A549 (cell line): ENCODE measurements at regions not wholly inside any gene's neighbourhood (a gene's known extent, or its start where the extent isn't known, plus 50 kb on each side); places are given as distances from the start of the nearest gene placed in this dataset.

ENCODE experiments used
- BHLHE40 ChIP-seq: IDR thresholded peaks from 2 replicates; pipeline ENCODE4 v1.6.1; 2012; ENCODE audit warnings: low read depth, low read length, inconsistent platforms
- CTCF ChIP-seq: fragments of >200 bp; sonication (Bioruptor Twin); formaldehyde crosslinking; IDR thresholded peaks from 3 replicates; pipeline ENCODE4 v1.5.1; 2016
- EHMT2 ChIP-seq: fragments of 200-600 bp; sonication (generic); IDR thresholded peaks from 2 replicates; pipeline ENCODE4 v1.6.1; 2016; ENCODE audit warnings: antibody characterized with exemption, low read depth, mild to moderate bottlenecking, moderate library complexity
- ELK1 ChIP-seq: fragments of 150-350 bp; IDR thresholded peaks from 2 replicates; pipeline ENCODE4 v1.6.1; 2014; ENCODE audit warnings: low read depth, mild to moderate bottlenecking, low read length
- FOSB ChIP-seq: fragments of 250-450 bp; sonication (Bioruptor Pico); IDR thresholded peaks from 2 replicates; pipeline ENCODE4 v1.5.0; 2020; ENCODE audit warnings: mild to moderate bottlenecking, moderate library complexity
- JUN ChIP-seq, 2 experiments: fragments of >200 bp; sonication (Bioruptor Twin); formaldehyde crosslinking; IDR thresholded peaks; 2 replicates in 1 of 2; 3 replicates in 1 of 2; pipeline ENCODE4 v1.6.1; 2016 to 2017
- KDM5A ChIP-seq: fragments of 200-600 bp; sonication (generic); IDR thresholded peaks from 2 replicates; pipeline ENCODE4 v1.6.1; 2016; ENCODE audit warnings: antibody characterized with exemption, mild to moderate bottlenecking
- MAFK ChIP-seq: fragments of 450-650 bp; IDR thresholded peaks from 2 replicates; pipeline ENCODE4 v1.6.1; 2014; ENCODE audit not compliant: partially characterized antibody
- MAX ChIP-seq: IDR thresholded peaks from 2 replicates; pipeline ENCODE4 v1.6.1; 2012
- NR3C1 ChIP-seq: fragments of >200 bp; sonication (Bioruptor Twin); formaldehyde crosslinking; IDR thresholded peaks from 3 replicates; pipeline ENCODE4 v1.6.1; 2017

GRCh38 chr6:120558294-120558693 lies 776.0 kb downstream of the TBC1D32 start:
- no peak for TF ChIP-seq CTCF
- no peak for TF ChIP-seq KDM5A
- no peak for TF ChIP-seq BHLHE40
- TF ChIP-seq FOSB (CRISPR knock-in tag): no peak
- no peak for TF ChIP-seq NR3C1
- TF ChIP-seq MAFK: no peak
- TF ChIP-seq ELK1: no peak
- no peak for TF ChIP-seq EHMT2
- TF ChIP-seq MAX: no peak
- TF ChIP-seq JUN (IDR thresholded peaks at IDR 0.05): no peak
